ENCODE measurements at regions not wholly inside any gene's neighbourhood (a gene's known extent, or its start where the extent isn't known, plus 50 kb on each side); places are given as distances from the start of the nearest gene placed in this dataset.

DNA sequence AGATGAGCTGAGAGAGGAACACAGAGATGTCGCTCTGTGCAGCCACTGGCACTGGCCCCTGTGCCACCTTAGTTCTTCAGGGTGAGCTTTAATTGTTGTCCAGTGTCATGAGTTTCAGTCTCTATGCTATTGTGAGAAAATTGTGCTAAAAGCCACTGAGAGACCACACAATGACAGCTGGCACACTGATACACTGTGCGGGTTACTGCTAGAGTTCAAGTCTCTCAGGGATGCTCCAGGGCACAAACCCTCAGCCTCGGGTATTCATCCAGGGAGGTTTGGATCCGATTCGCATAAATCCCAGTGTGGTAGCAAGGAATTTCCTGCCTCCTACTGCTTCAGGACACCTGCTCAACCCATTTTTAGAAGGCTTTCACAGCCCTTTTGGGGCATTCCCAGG is 68.1 kb upstream of the EDNRB start:
- TF ChIP-seq, protein P1, sequence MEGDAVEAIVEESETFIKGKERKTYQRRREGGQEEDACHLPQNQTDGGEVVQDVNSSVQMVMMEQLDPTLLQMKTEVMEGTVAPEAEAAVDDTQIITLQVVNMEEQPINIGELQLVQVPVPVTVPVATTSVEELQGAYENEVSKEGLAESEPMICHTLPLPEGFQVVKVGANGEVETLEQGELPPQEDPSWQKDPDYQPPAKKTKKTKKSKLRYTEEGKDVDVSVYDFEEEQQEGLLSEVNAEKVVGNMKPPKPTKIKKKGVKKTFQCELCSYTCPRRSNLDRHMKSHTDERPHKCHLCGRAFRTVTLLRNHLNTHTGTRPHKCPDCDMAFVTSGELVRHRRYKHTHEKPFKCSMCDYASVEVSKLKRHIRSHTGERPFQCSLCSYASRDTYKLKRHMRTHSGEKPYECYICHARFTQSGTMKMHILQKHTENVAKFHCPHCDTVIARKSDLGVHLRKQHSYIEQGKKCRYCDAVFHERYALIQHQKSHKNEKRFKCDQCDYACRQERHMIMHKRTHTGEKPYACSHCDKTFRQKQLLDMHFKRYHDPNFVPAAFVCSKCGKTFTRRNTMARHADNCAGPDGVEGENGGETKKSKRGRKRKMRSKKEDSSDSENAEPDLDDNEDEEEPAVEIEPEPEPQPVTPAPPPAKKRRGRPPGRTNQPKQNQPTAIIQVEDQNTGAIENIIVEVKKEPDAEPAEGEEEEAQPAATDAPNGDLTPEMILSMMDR (IDR thresholded peaks at IDR 0.05; ENCODE audit: poor library complexity): no peak
- TF ChIP-seq EZH2 (IDR thresholded peaks at IDR 0.05; ENCODE audit: borderline replicate concordance): no peak

Data from hepatocyte (in vitro differentiated cells).